Coronary artery (tissue), 2 donors: ENCODE measurements at regions not wholly inside any gene's neighbourhood (a gene's known extent, or its start where the extent isn't known, plus 50 kb on each side); places are given as distances from the start of the nearest gene placed in this dataset.

ENCODE experiments used
- DNase-seq: peaks from one replicate; pipeline ENCODE4 v3.0.0-alpha.2; 2017; ENCODE audit warnings: low spot score
- H3K27ac ChIP-seq, 2 donors: fragments of 200-600 bp; sonication (generic); one replicate each; pipeline ENCODE4 v1.5.1; 2016 to 2019
- H3K4me3 ChIP-seq: fragments of 200-600 bp; sonication (generic); 2 replicates; pipeline ENCODE4 v1.5.1; 2016; ENCODE audit warnings: mild to moderate bottlenecking, moderate library complexity
- TF ChIP-seq, protein P1 (sequence below): fragments of 200-600 bp; sonication (generic); IDR thresholded peaks from one replicate; pipeline ENCODE4 v1.5.1; 2019; ENCODE audit warnings: antibody characterized with exemption

DNA sequence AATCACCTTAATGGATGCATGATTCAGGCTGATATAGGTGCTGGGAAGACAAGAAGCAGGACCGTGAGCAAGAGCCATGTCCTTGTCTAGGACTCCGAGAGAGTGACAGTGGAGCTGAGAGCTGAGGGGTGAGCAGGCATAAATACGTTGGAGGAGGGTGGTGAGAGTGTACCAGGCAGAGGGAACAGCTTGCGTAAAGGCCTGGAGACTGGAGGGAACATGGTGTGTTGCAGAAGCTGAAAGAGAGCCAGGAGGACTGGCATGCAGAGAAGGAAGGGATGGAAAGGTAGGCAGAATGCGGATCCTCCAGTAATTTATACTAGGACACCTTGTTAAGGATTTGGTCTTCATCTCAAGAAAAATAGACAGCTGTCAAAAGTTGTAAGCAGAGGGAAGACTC lies 653.2 kb downstream of the HS3ST4 start:
- TF ChIP-seq, protein P1, sequence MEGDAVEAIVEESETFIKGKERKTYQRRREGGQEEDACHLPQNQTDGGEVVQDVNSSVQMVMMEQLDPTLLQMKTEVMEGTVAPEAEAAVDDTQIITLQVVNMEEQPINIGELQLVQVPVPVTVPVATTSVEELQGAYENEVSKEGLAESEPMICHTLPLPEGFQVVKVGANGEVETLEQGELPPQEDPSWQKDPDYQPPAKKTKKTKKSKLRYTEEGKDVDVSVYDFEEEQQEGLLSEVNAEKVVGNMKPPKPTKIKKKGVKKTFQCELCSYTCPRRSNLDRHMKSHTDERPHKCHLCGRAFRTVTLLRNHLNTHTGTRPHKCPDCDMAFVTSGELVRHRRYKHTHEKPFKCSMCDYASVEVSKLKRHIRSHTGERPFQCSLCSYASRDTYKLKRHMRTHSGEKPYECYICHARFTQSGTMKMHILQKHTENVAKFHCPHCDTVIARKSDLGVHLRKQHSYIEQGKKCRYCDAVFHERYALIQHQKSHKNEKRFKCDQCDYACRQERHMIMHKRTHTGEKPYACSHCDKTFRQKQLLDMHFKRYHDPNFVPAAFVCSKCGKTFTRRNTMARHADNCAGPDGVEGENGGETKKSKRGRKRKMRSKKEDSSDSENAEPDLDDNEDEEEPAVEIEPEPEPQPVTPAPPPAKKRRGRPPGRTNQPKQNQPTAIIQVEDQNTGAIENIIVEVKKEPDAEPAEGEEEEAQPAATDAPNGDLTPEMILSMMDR: no peak
- H3K27ac ChIP-seq: no peak overlapping the region
- H3K4me3 ChIP-seq: no peak overlapping the region
- no peak for DNase-seq

DNA sequence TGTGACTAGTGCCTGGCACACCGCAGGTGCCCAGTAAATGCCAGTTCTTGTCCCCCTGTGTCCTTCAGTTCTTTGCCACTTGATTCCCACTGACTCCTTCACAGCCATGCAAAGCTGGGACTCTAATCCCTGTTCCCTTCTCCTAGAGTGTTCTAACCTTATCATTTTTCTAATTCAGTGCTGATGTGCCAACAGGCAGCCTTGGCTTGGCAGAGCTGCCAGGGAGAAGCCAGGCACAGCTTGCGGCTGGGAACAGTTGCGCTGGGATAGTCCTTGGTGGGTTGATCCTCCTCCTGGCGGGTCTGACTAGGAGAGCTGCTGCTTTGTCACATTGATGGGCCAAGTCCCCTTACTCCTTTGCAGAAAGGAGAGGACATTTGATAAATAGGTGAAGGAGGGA lies 654.2 kb downstream of the HS3ST4 start:
- Histone ChIP-seq H3K4me3 (no peak overlapping the region), H3K27ac (no peak overlapping the region)
- TF ChIP-seq, protein P1: no peak
- no peak for DNase-seq

DNA sequence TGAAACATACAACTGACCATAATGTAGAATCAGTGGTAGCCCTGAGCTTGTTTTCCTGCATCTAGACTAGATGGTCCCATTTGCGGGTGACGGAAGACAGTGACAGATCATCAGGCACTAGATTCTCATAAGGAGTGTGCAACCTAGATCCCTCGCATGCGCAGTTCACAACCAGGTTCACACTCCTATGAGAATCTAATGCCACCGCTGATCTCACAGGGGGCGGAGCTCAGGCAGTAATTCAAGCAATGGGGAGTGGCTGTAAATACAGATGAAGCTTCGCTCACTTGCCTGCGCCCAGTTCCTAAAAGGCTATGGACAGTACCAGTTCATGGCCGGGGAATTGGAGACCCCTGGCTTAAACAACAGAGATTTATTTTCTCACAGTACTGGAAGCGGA lies 656.3 kb downstream of the HS3ST4 start:
- H3K27ac ChIP-seq: no peak overlapping the region
- no peak overlapping the region for H3K4me3 ChIP-seq
- DNase-seq: no peak
- TF ChIP-seq, protein P1: no peak

GRCh38 chr16:26360867-26361266 lies 669.1 kb downstream of the HS3ST4 start:
- no peak overlapping the region for H3K4me3 ChIP-seq
- no peak for DNase-seq
- no peak overlapping the region for H3K27ac ChIP-seq
- TF ChIP-seq, protein P1: no peak

DNA sequence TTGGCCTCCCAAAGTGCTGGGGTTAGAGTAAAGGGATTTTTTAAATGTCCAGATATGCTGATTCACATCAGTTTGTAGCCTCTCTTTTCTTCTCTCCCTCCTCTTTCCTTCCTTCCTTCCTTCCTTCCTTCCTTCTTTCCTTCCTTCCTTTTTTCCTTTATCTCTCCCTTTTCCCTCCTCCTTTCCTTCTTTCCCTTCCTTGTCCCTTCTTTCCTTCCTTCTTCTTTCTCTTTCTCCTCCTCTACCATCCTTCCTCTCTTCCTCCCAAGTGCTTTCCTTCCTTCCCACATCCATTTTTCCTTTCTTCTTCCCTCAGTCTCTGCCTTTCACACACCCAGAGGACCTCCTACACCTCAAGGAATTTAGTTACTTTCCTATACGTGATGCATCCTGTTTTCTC lies 671.8 kb downstream of the HS3ST4 start:
- H3K4me3 ChIP-seq: no peak overlapping the region
- no peak overlapping the region for H3K27ac ChIP-seq
- DNase-seq: no peak
- TF ChIP-seq, protein P1: no peak

DNA sequence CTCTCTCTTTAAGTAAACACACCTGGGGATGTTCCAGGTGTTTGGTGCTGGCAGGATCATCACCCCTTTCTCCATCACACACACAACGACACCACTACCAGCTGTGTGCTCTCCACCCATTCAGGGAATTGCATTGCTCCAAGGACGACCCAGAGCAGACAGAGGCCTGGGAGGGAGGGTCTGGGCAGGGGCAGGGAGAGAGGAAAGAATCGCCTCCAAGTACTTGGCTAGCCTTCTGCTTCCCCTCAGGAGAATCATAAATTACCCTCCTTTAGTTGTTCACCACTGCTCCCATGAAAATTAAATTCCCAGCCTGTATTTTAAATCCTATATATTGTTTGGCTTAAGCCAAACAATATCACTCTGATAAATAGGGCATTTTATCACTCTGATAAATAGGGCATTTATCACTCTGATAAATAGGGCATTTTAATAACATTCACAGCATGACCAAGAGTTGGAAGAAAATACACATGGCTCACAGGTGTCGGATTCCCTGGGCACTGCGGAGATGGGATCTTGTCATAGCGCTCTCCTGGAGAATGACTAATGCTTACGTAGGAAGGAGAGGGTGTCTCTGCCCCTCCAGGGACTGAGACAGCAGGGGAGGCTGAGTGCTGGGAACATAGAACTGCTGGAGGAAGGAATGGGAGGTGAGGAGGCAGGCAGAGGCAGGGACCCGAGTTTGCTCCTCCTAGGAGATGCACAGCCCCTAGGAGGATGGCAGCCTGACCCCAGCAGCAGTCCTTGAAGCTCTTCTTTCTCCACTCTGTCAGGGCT lies 673.6 kb downstream of the HS3ST4 start:
- TF ChIP-seq, protein P1: no peak
- Histone ChIP-seq H3K4me3 (no peak overlapping the region), H3K27ac (no peak overlapping the region)
- no peak for DNase-seq

GRCh38 chr16:26371349-26371869 lies 679.6 kb downstream of the HS3ST4 start:
- DNase-seq: no peak
- TF ChIP-seq, protein P1: no peak
- H3K4me3 ChIP-seq: no peak overlapping the region
- no peak overlapping the region for H3K27ac ChIP-seq
